Activated naive CD4-positive, alpha-beta T cell treated with anti-CD3 and anti-CD28 coated beads for 36 hours (primary cell): ENCODE measurements at regions not wholly inside any gene's neighbourhood (a gene's known extent, or its start where the extent isn't known, plus 50 kb on each side); places are given as distances from the start of the nearest gene placed in this dataset.

Source experiments
- CTCF ChIA-PET: fragments of 350-600 bp; sonication (Branson Sonifier 250); formaldehyde crosslinking; loops from one replicate; lab custom pipeline; 2021; ENCODE audit warnings: antibody characterized with exemption; lab: Charles Lee
- DNase-seq: peaks from one replicate; pipeline ENCODE4 v3.0.0-alpha.2; 2020
- H3K27ac Mint-ChIP-seq: one replicate; pipeline ENCODE4 v1.8.0; 2021; ENCODE audit warnings: mild to moderate bottlenecking, mixed read lengths
- H3K27me3 Mint-ChIP-seq: one replicate; pipeline ENCODE4 v1.8.0; 2021; ENCODE audit warnings: low read depth, mixed read lengths
- H3K36me3 Mint-ChIP-seq: one replicate; pipeline ENCODE4 v1.8.0; 2021; ENCODE audit warnings: low read depth, mixed read lengths
- H3K4me1 Mint-ChIP-seq: one replicate; pipeline ENCODE4 v1.8.0; 2021; ENCODE audit warnings: low read depth, mixed read lengths
- H3K4me3 Mint-ChIP-seq: one replicate; pipeline ENCODE4 v1.8.0; 2021; ENCODE audit warnings: mild to moderate bottlenecking, moderate library complexity, mixed read lengths
- H3K9me3 Mint-ChIP-seq: one replicate; pipeline ENCODE4 v1.8.0; 2021; ENCODE audit warnings: mixed read lengths
- intact Hi-C: fragments of 100-400 bp; cut with micrococcal nuclease; formaldehyde crosslinking; loops from one replicate; pipeline ENCODE4 v1.15.1; 2023

DNA sequence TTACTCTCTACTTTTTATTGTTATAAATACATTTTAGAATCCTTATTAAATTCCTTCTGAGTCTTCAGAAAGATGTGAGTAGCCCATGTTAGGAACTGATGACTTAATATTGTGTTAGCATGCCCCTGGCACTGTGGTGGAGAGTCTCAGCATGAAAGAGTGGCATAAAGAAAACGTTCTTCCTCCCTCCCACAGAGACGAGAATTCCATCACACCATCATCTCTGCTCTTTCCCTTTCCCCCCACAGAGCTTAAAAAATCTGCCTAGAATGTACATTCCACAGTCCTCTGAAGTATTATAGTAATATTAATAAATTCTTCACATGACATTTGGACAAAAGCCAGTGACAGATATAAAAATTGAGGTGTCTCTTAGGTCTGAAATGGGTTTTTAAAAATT is 117.8 kb upstream of the DKK2 start:
- Mint-ChIP-seq H3K36me3 (no peaks in the 10 kb centered on the region), H3K9me3 (no peaks in the 10 kb centered on the region), H3K27me3 (peaks cover 2% of the 10 kb centered on the region), H3K27ac (no peak overlapping the region), H3K4me3 (no peak overlapping the region), H3K4me1 (no peaks in the 10 kb centered on the region)
- intact Hi-C loops = no loop called here
- no peak for DNase-seq
- CTCF ChIA-PET = no interaction called here

DNA sequence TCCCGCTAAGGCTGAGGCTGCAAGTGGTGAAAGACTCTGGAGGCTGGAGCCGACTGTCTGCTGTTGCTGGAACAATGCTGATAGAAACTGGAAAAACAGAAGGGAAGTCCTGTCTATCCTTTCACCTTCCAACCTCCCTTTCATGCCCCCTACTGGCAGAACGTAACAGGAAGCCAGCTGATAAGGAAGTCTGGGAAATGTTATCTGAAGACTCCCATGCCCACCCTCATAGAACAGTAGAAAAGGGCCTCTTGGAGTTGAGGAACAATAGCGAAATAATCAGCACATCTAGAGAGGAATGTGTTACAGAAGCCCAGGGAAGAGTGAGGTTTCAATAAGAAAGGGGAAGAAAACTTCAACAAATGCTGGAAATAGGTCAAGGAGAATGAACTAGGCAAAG is 117.1 kb upstream of the DKK2 start:
- H3K9me3 Mint-ChIP-seq = no peaks in the 10 kb centered on the region
- DNase-seq = no peak
- CTCF ChIA-PET = no interaction called here
- intact Hi-C loops = no loop called here
- no peak overlapping the region for H3K4me3 Mint-ChIP-seq
- no peak overlapping the region for H3K27ac Mint-ChIP-seq
- H3K27me3 Mint-ChIP-seq = peaks cover 2% of the 10 kb centered on the region
- H3K4me1 Mint-ChIP-seq = no peaks in the 10 kb centered on the region
- no peaks in the 10 kb centered on the region for H3K36me3 Mint-ChIP-seq

DNA sequence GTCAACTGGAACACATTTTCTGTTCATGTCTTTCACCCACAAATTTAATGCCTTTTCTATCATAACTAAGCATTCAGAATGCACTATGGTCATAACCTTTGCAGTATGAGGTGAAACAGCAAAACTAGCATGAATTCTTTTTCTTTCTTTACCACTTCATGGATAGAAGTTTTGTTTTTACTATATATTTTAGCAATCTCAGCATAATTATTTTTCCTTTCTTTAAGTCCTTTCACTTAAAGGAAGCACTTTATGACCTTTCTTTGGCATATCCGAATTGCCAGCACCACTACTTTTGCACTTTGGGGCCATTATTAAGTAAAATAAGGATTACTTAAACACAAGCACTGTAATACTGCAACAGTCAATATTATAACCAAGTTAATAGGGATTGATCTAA is 115.1 kb upstream of the DKK2 start:
- Mint-ChIP-seq H3K4me3 (no peak overlapping the region), H3K4me1 (no peaks in the 10 kb centered on the region), H3K36me3 (no peaks in the 10 kb centered on the region), H3K27me3 (peaks cover 2% of the 10 kb centered on the region), H3K9me3 (no peaks in the 10 kb centered on the region), H3K27ac (no peak overlapping the region)
- DNase-seq = no peak
- CTCF ChIA-PET = no interaction called here
- intact Hi-C loops = no loop called here

DNA sequence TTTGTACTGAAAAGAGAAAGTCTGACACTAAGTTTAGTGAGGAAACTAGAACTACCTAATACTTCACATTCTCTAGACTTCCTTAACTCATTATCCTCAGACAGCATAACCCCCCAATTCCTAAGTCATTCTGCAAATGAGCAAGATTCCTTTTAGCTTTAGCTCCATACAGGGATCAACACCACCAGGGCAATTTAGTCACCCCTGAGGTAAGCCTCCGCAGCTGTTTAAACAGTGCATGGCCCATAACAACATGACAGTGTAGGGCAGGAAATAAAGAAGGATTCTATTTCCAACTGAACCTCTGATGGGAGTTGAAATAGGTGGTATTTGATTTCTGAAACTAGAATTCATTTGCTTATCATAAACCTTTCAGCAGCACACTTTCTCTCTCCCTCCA is 112.8 kb upstream of the DKK2 start:
- Mint-ChIP-seq H3K36me3 (no peaks in the 10 kb centered on the region), H3K27me3 (peaks cover 2% of the 10 kb centered on the region), H3K4me3 (no peak overlapping the region), H3K27ac (no peak overlapping the region), H3K9me3 (no peaks in the 10 kb centered on the region), H3K4me1 (no peaks in the 10 kb centered on the region)
- intact Hi-C loops = no loop called here
- CTCF ChIA-PET = no interaction called here
- no peak for DNase-seq

DNA sequence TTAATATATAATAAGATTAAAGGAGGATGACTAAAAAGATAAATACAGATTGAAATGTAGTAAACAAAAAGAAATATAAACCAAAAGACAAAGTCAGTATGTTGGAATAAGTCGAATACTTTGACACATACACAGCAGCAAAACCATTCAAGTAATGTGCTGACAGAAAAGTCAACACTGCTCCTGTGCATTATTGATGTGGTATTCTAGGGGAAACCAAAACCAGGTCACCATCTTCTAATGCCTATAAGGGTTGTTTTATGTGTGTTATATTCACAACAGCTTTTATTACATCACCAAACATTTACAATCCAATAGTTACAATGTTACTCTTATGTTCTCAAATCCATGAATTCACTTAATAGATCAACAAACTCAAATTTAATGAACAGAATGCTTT is 111.8 kb upstream of the DKK2 start:
- Mint-ChIP-seq H3K9me3 (no peaks in the 10 kb centered on the region), H3K4me1 (no peaks in the 10 kb centered on the region), H3K27me3 (peaks cover under 1% of the 10 kb centered on the region), H3K27ac (no peak overlapping the region), H3K4me3 (no peak overlapping the region), H3K36me3 (no peaks in the 10 kb centered on the region)
- intact Hi-C loops = no loop called here
- no peak for DNase-seq
- CTCF ChIA-PET = no interaction called here

DNA sequence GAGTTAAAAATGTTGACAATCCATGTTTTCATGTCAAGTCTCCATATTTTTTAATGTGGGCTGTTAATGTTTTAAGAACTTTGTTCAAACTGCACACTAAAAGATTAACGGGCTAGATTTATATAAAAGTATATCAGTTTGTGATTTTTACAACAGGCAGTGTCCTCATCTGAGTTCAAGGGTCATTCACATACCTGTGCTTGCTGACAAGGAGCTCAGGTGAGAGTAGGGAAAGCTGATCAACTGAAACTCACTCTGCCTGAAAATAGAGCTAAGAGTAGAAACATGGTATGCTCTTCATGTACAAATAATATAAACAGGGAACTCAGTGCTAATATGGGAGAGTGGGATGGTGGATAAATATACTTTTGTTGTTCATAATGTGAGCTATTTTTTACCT is 102.3 kb upstream of the DKK2 start:
- no peak overlapping the region for H3K27ac Mint-ChIP-seq
- H3K4me1 Mint-ChIP-seq = no peaks in the 10 kb centered on the region
- no peaks in the 10 kb centered on the region for H3K9me3 Mint-ChIP-seq
- intact Hi-C loops = no loop called here
- no peaks in the 10 kb centered on the region for H3K36me3 Mint-ChIP-seq
- no peak overlapping the region for H3K4me3 Mint-ChIP-seq
- DNase-seq = no peak
- H3K27me3 Mint-ChIP-seq = no peaks in the 10 kb centered on the region
- CTCF ChIA-PET = no interaction called here

DNA sequence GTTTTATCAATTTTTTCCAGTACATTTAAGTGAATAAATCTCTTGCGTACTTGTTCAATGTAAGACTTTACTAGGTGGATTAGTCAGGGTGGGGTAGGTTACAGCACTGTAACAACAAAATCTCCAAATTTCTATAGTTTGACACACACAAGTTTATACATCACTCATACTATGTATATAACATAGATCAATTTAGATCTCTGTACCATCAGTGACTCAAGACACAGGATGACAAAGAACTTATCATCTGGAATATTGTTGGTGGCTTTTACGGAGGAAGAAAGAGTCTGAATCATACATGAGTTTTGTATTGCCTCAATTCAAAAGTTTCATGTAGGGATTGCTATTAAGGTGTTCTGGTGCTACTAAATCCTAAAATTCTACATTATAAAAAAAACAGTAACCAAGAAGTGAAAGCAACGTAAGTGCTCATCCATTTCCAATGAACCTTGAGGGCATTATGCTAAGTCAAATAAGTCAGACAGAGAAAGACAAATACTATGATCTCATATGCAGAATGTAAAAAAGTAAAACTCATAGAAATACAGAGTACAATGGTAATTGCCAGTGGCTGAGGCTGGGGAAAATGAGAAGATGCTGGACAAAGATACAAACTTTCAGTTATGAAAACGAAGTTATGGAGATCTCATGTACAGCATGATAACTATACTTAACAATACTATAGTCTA is 98.0 kb upstream of the DKK2 start:
- Mint-ChIP-seq H3K27ac (no peak overlapping the region), H3K36me3 (no peaks in the 10 kb centered on the region), H3K27me3 (peaks cover 2% of the 10 kb centered on the region), H3K9me3 (no peaks in the 10 kb centered on the region), H3K4me3 (no peak overlapping the region), H3K4me1 (no peaks in the 10 kb centered on the region)
- intact Hi-C loops = no loop called here
- DNase-seq = no peak
- CTCF ChIA-PET = no interaction called here

DNA sequence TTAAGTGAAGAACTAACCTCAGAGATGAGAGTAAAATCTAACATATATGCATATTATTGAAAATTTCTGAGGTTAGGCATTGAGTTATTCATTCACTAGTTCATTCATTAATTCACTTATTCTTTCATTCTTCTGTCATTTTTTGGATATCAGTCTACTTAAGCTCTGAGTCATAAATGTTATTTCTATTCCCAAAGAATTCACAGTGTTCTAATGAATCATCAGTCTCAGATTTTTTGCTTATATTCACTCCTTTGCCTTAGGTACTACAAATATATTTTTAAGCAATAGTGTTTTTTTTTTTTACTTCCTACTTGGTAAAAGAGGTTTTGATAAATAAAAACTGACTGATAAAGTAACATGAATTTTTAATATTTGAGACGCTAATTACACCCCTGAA is 95.2 kb upstream of the DKK2 start:
- H3K9me3 Mint-ChIP-seq = no peaks in the 10 kb centered on the region
- no peak for DNase-seq
- intact Hi-C loops = no loop called here
- no peak overlapping the region for H3K27ac Mint-ChIP-seq
- CTCF ChIA-PET = no interaction called here
- no peaks in the 10 kb centered on the region for H3K4me1 Mint-ChIP-seq
- peaks cover 7% of the 10 kb centered on the region for H3K27me3 Mint-ChIP-seq
- H3K4me3 Mint-ChIP-seq = no peak overlapping the region
- H3K36me3 Mint-ChIP-seq = no peaks in the 10 kb centered on the region

DNA sequence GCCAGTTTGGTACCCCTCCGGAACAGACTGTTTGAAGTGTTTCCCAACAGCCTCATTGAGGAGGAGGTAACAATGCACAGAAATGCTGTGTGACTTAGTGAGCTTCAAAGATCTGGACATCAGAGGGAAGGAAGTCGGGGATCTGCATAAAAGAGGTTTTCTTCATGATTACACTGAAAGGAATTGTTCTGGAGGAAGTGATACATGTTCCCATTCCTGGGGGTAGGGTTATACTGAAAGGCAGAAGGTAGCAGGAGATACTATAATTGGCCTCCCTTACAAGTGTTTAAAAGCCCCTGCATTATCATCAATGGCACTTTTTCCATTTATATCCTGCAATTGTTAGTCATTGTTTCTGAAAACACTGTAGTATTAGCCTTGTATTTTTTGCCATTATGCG is 94.0 kb upstream of the DKK2 start:
- Mint-ChIP-seq H3K27ac (no peak overlapping the region), H3K36me3 (no peaks in the 10 kb centered on the region), H3K27me3 (peaks cover 7% of the 10 kb centered on the region), H3K4me1 (no peaks in the 10 kb centered on the region), H3K4me3 (no peak overlapping the region), H3K9me3 (no peaks in the 10 kb centered on the region)
- CTCF ChIA-PET = no interaction called here
- intact Hi-C loops = no loop called here
- DNase-seq = no peak

DNA sequence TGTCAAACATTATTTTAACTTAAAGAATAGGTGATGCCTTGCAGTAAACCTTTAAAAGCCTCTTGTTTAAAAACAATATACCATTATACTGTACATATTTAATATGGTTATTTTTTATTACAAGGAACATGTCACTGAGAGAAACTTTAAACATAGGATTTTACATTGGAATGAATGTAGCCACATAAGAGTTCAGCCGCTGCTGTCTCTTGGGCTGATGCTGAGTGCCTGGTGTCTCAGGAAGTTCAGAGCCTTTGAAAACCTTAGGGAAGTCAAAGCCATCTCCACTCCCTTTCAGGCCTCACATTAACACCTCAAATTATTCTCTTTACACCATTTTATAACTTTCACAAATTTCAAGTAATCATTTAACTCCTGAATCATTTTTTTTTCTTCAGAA is 93.5 kb upstream of the DKK2 start:
- DNase-seq = no peak
- CTCF ChIA-PET = no interaction called here
- Mint-ChIP-seq H3K4me3 (no peak overlapping the region), H3K9me3 (no peaks in the 10 kb centered on the region), H3K4me1 (no peaks in the 10 kb centered on the region), H3K27me3 (peaks cover 7% of the 10 kb centered on the region), H3K27ac (no peak overlapping the region), H3K36me3 (no peaks in the 10 kb centered on the region)
- intact Hi-C loops = no loop called here

DNA sequence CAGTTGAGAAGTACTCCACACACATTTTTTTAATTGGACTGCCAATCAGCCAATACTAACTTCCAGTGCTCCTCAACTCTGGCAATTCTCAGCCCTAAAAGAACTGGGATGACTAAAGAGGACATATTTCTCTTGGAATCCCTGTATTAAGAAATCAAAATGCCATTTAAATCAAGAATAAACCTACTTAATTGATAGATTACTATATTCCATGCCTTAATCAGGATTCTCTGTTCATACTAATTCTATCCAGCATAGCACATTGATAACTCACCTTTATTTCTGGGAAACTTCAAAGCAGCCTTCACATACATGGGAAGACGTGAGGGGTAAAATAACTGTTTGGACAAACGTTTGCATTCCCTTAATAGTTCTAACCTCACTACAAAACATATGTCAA is 93.0 kb upstream of the DKK2 start:
- Mint-ChIP-seq H3K27me3 (peaks cover 7% of the 10 kb centered on the region), H3K4me1 (no peaks in the 10 kb centered on the region), H3K36me3 (no peaks in the 10 kb centered on the region), H3K27ac (no peak overlapping the region), H3K9me3 (no peaks in the 10 kb centered on the region), H3K4me3 (no peak overlapping the region)
- DNase-seq = no peak
- intact Hi-C loops = no loop called here
- CTCF ChIA-PET = no interaction called here

DNA sequence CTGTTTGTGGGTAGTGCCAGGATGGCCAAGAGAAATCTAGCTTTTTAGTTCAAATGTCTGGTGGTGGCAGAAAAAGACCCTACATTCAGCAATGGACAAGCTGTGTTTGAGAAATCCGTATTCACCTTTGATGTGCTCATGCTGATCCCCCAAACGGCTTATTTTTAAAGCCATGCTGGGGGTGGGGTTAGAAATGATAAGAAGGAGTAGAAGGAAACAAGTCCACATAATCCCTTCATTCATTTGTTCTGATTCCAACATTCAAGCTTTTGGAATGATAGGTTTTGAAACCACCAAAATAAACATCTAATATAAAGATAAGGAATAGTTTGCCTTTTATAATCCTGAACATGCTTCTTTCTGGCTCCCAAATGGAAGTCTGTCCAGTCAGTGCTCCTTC is 92.0 kb upstream of the DKK2 start:
- no peak for DNase-seq
- Mint-ChIP-seq H3K36me3 (no peaks in the 10 kb centered on the region), H3K4me1 (no peaks in the 10 kb centered on the region), H3K27me3 (peaks cover 7% of the 10 kb centered on the region), H3K9me3 (no peaks in the 10 kb centered on the region), H3K4me3 (no peak overlapping the region), H3K27ac (no peak overlapping the region)
- CTCF ChIA-PET = no interaction called here
- intact Hi-C loops = no loop called here

DNA sequence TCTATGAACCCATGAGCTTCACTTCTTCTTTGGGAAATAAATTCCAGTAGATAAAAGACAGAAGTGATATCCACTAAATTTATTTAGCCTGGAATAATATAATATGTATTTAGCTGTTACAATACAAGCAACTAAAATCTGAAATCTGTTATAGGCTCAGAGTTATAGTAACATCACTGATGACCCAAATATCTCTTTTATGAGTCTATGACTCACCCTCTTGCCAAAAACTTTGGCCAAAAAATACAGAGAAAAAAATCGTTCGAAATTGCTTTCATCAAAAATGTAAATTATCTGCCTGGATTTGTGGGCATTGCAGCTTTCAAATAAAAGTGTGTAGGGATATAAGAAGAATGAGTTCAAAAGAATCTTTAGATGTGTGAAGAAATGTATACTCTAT is 89.4 kb upstream of the DKK2 start:
- H3K4me3 Mint-ChIP-seq = no peak overlapping the region
- no peak overlapping the region for H3K27ac Mint-ChIP-seq
- peaks cover 7% of the 10 kb centered on the region for H3K27me3 Mint-ChIP-seq
- no peaks in the 10 kb centered on the region for H3K36me3 Mint-ChIP-seq
- H3K4me1 Mint-ChIP-seq = no peaks in the 10 kb centered on the region
- intact Hi-C loops = no loop called here
- CTCF ChIA-PET = no interaction called here
- H3K9me3 Mint-ChIP-seq = no peaks in the 10 kb centered on the region
- DNase-seq = no peak

DNA sequence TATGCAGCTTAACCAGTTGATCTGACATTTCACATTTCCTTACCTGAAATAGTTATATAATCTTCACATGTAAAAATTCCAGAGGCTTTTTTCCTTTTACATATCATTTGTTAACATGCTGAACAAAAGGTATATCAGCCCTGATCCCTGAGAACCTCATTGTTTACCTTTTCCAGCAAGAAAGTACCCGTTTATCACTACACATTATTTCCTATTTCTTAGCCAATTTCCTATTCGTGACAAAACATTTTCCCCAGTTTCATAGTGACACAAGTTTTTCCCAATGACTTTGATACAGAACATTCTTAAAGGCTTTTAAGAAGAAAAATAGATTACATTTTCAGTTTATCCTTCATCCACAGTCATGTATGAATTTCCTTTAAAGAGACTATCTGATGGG is 86.6 kb upstream of the DKK2 start:
- Mint-ChIP-seq H3K27ac (no peak overlapping the region), H3K27me3 (peaks cover 5% of the 10 kb centered on the region), H3K4me3 (no peak overlapping the region), H3K4me1 (no peaks in the 10 kb centered on the region), H3K9me3 (no peaks in the 10 kb centered on the region), H3K36me3 (no peaks in the 10 kb centered on the region)
- intact Hi-C loops = no loop called here
- CTCF ChIA-PET = no interaction called here
- no peak for DNase-seq
